ENCODE measurements at regions not wholly inside any gene's neighbourhood (a gene's known extent, or its start where the extent isn't known, plus 50 kb on each side); places are given as distances from the start of the nearest gene placed in this dataset.

DNA sequence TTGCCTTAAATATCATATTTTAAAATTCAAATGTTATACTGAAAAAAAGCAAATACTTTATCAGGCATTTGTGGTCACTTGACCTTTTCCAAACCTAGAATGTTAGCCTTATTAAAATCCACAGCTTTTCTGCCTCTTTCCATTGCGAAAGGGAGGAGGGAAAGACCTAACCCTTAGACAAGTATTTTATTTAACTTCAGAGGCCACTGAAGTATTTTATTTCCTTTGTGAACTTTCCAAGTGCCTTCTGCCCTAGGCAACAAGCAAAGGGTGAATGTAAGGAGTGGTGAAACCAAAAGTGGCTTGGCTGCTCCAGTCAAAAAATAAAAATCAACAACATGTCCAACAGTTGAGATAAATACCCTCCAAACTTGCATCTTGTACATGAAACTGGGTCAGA lies 376.1 kb downstream of the EFNA5 start:
- no peak for FAIRE-seq
- no peak for DNase-seq (ENCODE audit: insufficient read length, low spot score)

DNA sequence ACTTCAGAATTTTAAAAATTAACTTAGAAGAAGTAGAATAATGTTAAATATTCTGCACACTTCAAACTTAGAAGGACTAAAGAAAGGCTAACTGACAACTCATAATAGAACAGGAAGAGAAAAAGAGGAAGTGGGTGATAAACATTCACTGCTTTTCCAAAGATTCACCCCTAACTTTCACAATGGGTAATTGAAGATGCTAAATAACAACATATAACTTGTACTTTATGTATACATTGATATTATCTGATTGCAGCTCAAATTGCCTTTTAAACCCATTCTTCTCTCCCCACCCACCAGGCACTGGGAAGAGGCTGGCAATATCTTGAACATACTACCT lies 376.6 kb downstream of the EFNA5 start:
- DNase-seq (ENCODE audit: insufficient read length, low spot score) (no peak), FAIRE-seq (no peak)

DNA sequence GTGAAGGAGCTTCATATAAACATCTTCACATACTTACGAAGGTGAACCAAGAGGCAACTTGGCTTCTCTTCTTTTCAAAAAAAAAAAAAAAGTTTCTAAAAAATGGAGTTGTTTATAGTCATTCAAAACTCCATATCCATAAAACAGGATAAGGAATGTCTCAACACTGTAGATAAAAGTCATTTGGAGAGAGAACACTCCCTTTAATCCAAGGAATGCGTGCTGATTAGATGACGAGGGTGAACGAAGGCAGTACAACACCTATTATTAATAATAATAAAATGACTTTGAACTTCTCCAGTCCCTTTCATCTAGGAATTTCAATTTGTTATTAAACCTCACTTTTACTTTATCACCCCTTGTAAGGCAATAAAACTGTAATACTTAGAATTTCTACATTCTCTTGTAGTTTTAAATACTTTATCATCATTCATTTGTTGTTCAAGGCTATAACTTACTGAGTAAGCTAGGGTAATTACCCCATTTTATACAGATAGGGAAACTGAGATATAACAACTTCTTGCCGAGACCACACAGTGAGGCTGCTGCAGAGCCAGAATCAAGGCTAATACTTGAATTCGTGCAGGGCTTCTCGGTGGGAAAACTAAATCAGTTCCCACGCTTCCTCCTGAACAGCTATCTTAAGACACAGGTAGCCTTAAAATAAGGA lies 377.1 kb downstream of the EFNA5 start:
- DNase-seq (ENCODE audit: insufficient read length, low spot score), result no peak
- no peak for FAIRE-seq

DNA sequence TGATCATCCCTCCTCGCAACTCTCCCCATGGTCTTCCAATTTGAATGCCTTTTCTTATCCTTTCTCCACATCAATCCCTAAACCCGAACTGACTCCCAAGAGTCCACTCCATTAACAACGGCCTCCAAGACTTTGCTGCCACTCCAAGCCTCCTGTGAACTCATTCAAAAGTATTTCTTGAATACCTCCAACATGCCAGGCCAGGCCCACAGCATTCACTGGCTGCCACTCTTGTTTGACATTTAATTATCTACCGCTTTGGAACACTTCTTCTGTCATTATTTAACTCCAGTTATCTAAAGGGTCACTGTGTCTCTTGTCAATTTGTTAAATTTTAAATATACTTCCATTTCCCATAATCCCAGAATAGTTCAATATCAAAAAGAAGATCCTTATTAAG lies 378.9 kb downstream of the EFNA5 start:
- DNase-seq (ENCODE audit: insufficient read length, low spot score) (no peak), FAIRE-seq (no peak)

DNA sequence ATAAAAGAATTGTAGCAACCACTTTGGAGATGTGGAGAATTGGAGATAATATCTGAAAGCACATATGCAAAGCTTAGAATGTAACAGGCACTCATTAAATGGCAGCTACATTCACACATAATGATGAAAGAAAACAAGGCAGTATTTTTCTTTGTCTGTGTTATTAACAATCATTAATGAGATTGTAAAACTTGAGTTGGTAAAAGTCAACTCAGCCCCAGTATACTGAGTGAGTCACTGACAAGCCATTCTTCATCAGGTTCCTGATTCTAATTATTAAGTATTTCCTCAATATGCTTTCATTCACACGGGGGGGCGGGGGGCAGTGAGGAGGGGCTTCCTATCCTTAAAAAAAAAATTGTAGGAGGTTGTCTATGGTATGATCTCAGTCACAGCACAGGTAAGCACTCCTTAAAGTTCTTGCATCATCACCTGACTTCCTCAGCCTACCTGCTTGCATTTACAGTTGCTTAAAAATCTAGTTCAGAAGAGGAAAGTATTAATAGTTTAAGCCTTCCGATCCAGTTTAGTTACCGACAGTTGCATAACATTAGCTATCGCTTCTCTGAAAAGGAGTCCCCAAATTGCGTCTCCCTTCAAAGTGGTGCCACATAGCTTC lies 379.8 kb downstream of the EFNA5 start:
- no peak for DNase-seq (ENCODE audit: insufficient read length, low spot score)
- FAIRE-seq, result no peak

DNA sequence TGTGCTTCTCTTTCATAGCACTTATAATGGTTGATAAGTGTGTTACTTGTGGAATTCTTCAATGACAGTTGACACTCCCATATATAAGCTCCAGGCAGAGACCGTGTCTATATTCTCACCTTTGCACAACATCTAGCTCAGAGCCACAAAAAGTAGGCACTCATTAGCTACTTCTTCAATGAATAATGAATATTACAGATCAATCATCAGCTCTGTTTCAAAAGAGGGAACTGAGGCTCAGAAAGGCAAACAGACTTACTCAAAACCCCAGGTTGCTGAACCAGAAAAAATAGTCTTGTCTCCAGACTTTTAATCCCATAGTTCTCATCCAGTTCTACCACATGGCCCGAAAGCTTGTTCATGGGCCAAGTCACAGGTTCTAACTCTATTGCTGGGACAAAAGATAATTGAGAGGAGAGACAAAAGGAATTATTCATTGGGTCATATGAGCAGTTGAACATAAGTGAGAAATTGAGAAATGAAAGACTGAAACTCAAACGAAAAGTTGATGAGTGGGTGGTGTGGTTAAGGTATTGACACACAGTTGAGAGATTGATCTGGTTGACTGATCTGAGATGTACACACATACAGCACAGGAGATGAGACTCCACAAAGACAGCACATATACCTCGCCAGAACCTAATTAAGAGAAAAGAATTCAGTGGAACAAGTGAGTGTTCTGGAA lies 381.6 kb downstream of the EFNA5 start:
- no peak for FAIRE-seq

DNA sequence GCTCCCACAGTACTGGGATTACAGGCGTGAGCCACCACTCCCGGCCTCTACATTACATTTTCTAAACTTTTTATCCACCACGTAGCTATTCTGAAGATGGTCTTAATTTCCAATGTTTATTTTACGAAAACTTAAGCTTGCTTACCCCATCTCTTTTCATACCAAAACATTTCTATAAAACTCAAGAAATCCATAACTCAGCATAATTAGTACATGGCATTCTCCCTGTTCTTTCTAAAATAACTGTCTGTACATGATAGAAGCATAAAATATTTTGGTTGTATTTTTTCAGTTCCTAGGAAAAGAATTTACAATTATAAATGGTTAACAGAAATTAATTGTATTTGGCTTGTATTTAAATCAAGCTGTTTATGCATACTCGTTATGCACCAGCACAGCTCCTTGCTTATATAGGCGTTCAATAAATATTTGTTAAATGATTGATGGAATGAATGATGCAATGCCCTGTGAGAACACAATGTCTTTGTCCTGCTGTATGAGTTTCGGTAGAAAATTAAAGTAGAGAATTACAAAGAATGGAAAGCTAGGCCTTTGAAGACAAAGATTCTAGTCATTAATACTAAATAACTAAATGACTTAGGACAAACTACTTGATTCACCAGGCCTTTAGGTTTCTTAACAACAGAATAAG lies 384.2 kb downstream of the EFNA5 start:
- no peak for DNase-seq (ENCODE audit: insufficient read length, low spot score)
- FAIRE-seq, result no peak

More for the DNA sequence above, 381.6 kb downstream of the EFNA5 start:
- no peak for DNase-seq (ENCODE audit: insufficient read length, low spot score)

DNA sequence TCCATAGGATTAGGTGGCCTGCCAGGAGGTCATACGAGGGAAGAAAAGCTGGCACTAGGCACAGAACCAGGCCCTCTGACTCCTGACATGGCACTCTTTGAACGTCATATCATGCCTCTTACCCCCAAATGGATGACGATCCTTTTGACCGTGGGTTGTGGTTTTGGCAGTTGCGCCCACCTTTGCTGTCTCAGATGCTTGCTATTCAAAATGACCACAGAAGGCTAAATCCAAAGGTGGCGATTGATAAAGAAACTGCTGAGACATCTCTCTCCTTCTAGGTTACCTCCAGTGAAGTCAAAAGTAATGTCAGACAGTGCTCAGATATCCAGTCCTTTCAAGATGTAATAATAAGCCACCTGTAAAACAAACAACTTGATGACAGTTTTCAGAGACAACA lies 385.0 kb downstream of the EFNA5 start:
- FAIRE-seq, result no peak

DNA sequence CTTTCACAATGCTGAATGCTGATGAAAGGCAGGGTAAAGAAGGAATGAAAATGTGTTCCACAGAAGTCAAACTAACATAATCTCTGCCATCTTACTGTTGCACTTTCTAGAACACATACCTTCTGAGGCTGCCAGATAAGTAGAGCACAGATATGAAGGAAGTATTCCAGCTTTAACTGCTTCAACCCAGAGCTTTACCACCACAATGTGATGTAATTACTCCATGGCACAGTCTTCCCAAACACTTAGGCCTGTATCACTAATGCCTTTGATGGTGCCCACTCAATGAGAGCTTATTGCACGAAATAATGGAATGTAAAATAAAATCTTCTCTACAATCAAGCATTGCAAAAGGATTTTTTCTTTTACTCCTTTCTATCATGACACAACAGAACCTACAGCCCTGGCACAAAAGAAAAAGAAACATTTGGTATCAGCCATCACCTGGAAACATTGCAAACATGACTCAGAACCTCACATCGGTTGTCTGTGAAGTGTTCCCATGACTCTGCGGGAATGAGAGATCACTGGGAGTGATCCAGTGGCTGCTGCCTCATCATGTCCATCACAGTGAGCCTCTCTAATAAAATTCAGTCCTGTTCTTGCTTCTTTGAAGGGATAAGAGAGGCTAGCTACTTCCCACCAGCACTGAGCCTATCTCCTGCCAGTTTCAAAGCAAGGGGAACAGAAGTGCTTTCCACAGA lies 385.8 kb downstream of the EFNA5 start:
- FAIRE-seq (no peak), DNase-seq (ENCODE audit: insufficient read length, low spot score) (no peak)

More for the DNA sequence above, 385.0 kb downstream of the EFNA5 start:
- no peak for DNase-seq (ENCODE audit: insufficient read length, low spot score)

DNA sequence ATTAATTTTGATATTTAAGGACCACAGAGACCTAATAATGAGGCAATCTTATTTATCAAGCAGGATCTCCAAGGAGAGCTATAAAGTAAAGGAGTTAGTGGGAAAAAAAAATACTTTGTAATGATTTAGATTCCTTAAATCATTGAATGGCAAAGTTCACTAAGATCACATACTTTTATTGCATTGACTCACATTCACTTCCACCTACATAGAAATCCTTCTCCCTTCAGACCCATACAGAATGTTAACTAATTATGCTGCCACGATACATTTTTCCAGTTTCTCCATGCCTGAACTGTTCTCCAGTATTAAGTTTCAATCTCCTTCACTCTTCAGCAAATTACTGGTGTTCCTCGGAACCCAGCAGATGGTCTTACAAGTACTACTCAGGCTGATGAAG lies 388.7 kb downstream of the EFNA5 start:
- no peak for DNase-seq (ENCODE audit: insufficient read length, low spot score)
- no peak for FAIRE-seq

DNA sequence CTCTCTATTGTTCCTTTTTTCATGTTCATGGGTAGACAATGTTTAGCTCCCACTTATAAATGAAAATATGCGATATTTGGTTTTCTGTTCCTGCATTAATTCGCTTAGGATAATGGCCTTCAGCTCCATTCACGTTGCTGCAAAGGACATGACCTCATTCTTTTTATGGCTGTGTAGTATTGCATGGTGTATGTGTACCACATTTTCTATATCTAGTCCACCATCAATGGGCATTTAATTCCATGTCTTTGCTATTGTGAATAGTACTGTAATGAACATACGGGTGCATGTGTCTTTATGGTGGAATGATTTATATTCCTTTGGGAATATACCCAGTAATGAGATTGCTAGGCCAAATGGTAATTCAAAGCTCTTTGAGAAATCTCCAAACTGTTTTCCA lies 392.0 kb downstream of the EFNA5 start:
- DNase-seq (ENCODE audit: insufficient read length, low spot score), result no peak
- FAIRE-seq, result no peak

DNA sequence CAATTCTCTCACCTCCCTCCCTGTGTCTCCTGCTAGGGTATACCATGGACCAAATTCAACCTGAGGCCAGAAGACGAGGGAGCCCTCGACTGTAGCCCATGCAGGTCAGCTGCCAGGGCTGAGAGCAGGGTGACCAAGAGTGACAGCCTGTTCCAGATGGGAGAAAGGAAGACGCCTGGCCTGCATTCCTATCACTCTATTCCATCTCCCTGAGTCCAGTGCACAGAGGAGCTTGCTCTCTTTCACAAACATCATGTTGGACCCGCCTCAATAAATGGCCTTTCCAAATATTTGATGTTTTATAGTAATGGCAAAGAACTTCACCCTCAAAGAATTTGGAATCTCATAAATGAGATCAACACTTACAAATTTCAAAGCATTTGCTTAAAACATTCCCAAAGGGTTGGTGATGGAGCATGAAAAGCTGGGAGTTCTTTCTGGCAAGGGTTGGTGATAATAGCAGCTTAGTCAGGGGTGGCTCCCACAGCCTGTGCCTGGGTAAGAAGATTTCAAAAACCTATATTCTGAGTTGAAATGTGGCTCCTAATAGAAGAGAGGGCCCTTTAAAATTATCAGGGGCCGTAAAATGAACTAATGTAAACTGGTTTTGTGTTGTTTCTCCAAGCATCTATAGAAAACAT lies 393.1 kb downstream of the EFNA5 start:
- FAIRE-seq (no peak), DNase-seq (ENCODE audit: insufficient read length, low spot score) (no peak)

DNA sequence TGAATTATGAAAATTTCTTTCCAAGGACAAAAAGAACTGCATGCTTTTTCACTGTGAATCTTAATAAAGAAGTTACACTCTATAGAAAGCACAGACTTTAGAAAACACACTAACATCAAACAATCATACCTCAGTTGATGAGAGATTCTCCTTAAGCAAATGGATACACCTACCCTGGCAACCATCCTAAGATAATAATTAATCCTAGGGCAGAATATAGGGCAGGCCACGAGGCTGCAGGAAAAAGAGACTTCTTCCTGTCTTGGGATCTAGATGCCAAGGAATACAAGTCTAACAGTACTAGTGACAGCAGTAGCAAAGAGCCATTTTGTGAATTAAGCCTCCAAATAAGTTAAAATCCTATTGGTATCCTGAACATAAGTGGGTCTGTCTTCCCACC lies 395.4 kb downstream of the EFNA5 start:
- no peak for DNase-seq (ENCODE audit: insufficient read length, low spot score)
- no peak for FAIRE-seq

DNA sequence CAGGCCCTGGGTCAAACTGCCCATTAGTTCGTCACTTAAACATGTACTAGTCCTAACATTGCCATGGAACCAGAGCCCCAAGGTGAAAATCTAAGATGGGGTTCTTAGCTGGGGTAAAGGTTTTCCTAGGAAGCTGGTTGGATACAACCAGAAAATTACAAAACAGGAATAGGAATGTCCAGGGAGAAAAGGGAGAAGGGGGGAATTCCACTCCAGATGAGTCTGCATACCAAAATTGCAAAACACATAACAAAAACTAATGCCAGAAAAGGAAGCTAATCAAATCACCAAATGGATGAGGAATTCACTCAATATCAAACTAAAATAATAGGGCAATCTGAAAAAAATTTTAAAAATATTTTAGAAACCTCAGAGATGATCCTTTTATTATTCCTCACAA lies 396.2 kb downstream of the EFNA5 start:
- no peak for DNase-seq (ENCODE audit: insufficient read length, low spot score)
- FAIRE-seq, result no peak

DNA sequence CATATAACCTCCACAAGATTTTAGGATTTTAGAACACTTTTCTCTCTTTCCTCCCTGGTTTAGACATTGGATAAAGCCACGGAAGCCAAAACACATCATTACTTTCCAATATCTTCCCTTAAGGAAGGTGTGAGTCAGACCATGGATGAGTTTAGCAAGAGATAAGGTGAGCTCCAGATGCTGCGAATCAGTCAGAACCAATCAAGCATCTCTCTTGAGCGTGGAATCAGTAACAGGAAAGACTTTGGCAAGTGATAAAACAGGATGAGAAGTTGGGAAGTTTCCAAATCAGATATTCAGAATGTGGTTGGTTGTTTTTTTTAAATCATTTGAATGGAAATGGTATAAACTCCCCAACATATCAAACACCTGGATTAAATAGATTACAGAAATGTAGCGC lies 397.8 kb downstream of the EFNA5 start:
- no peak for FAIRE-seq
- DNase-seq (ENCODE audit: insufficient read length, low spot score), result no peak

DNA sequence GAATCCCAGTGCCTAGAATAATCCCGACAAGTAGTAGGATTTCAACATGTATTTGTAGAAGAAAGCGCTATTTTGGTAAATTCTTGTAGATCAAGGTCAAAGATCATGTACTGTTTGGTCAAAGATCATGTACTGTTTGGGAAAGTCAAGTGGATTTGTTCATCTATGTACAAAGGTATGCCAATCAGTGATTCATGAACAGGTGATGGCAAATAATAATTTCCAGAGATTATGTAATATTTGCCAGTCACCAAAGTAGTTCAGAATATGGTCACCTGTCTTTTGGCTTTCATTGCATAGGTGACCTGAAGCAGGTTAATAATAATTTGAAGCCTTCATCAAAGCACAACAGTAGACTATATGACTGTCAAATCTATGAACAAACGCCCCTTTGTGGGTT lies 398.2 kb downstream of the EFNA5 start:
- no peak for FAIRE-seq
- no peak for DNase-seq (ENCODE audit: insufficient read length, low spot score)

DNA sequence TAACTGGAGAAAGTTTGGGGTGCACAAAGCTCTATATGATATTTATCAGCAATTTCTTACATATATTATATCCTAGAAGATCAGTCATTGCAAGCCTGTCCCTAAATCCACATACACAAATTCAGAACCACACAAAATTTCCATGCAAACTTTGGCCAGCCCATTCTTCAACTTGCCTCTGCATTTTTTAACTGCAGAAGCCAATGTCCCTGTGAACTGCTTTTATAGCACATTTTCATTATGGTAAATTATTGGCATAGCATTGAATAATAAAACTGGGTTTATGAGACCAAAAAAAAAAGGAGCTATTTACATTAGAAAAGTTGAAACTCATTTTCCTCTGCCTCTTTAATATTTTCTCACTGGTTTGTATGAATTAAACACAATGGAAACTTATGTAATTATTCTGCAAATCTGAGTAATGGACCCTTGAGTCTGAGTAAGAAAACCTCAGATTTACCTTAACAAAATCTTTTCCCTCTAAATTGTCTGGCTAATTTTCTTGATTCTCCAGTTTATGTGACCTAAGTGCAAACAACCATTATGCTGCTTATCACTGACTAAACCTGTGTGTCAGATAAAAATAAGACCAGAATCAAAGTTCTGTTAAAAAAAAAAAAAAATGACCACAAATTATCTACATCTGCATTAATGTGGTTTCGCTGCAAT lies 398.9 kb downstream of the EFNA5 start:
- DNase-seq (ENCODE audit: insufficient read length, low spot score) (no peak), FAIRE-seq (no peak)

DNA sequence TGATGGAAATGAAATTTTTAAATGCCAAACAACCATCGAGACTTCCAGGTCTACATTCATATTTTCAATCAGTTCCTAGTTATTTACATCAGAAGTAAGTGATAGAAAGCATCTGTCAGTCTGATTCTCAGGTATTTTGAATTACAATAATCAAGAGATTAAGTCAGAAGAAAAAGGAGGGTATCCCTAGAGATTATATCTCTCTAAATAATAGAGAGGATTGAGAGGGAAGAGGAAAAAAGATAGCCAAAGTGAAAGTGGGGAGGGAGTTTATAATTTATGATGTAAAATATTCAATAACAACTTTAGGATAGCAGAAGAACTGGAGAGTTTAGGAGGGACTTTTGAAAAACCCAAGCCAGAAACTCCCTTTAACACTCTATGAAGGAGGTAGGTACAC lies 400.2 kb downstream of the EFNA5 start:
- DNase-seq (ENCODE audit: insufficient read length, low spot score) (no peak), FAIRE-seq (no peak)

DNA sequence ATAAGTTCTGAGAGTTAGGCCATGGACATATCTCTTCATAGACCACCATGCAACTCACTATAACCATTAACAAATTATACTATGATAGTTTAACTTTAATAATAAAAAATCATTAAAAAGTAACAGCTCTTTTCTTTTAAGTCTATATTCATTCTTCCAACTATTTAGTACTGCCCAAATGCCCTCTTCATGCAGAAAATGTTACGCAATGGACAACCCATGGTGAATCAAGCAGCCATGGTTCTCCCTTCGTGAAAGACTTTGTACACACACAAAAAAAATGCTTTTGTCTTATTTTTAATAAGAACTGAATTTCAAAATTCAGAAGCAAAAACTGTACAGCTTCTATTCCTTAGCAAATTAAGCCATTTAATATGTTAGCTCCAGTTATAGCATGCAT lies 401.1 kb downstream of the EFNA5 start:
- no peak for FAIRE-seq
- no peak for DNase-seq (ENCODE audit: insufficient read length, low spot score)

DNA sequence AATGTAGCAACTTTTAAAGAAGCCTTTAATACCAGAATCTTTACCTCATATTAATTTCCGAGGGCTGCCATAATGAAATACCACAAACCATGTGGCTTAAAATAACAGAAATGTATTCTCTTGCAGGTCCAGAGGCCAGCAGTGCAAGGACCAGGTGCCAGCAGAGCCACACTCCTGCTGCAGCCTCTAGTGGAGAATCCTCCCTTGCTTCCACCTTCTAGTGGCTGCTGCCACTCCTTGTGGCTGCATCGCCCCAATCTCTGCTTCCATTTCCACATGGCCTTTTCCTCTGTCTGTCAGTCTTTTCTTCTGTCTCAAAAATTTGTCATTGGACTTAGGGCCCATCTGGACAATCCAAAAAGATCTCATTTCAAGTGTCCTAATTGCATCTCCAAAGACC lies 401.5 kb downstream of the EFNA5 start:
- no peak for FAIRE-seq
- DNase-seq (ENCODE audit: insufficient read length, low spot score), result no peak
